H1 (cell line): ENCODE measurements at regions not wholly inside any gene's neighbourhood (a gene's known extent, or its start where the extent isn't known, plus 50 kb on each side); places are given as distances from the start of the nearest gene placed in this dataset.

Source experiments
- CTCF ChIA-PET: fragments of 300-600 bp; sonication (Branson Sonifier 250); formaldehyde crosslinking; loops from one replicate; lab custom pipeline; 2021; ENCODE audit not compliant: partially characterized antibody; lab: Charles Lee
- POLR2A ChIA-PET: fragments of 300-600 bp; sonication (Branson Sonifier 250); formaldehyde crosslinking; loops from one replicate; lab custom pipeline; 2021; ENCODE audit warnings: inconsistent platforms; ENCODE audit not compliant: partially characterized antibody; lab: Charles Lee
- DNase-seq, 2 experiments: peaks; one replicate each; pipeline versions ENCODE4 v3.0.0 to v3.0.0-alpha.2; 2010 to 2022; ENCODE audit warnings: low spot score in 2 of 2, low read depth in 1 of 2, mixed read lengths in 1 of 2
- FAIRE-seq: peaks from 2 replicates; lab custom pipeline; 2011; peaks lifted over from hg19 to GRCh38; lab: Jason Lieb, UNC
- H2AFZ ChIP-seq: 2 replicates; pipeline ENCODE4 v1.8.1; 2012; ENCODE audit warnings: low read length, inconsistent platforms
- H2AK5ac ChIP-seq: 2 replicates; pipeline ENCODE4 v1.6.1; 2013; ENCODE audit warnings: low read depth, low read length
- H2BK120ac ChIP-seq: replicated peaks from 2 replicates; pipeline ENCODE3; 2013; ENCODE audit warnings: low read depth, low read length, inconsistent platforms
- H2BK12ac ChIP-seq: 2 replicates; pipeline ENCODE4 v1.6.1; 2013; ENCODE audit warnings: low read depth, low read length
- H2BK15ac ChIP-seq: 2 replicates; pipeline ENCODE4 v1.6.1; 2013; ENCODE audit warnings: low read length
- H2BK20ac ChIP-seq: 2 replicates; pipeline ENCODE4 v1.6.1; 2013; ENCODE audit warnings: low read length
- H2BK5ac ChIP-seq: 2 replicates; pipeline ENCODE4 v1.6.1; 2013; ENCODE audit warnings: low read depth, low read length
- H3K14ac ChIP-seq: 2 replicates; pipeline ENCODE4 v1.6.1; 2013; ENCODE audit warnings: inconsistent platforms; ENCODE audit not compliant: insufficient read length
- H3K18ac ChIP-seq: 2 replicates; pipeline ENCODE4 v1.6.1; 2013; ENCODE audit warnings: low read length; ENCODE audit errors: extremely low read depth
- H3K23ac ChIP-seq: 2 replicates; pipeline ENCODE4 v1.6.1; 2013; ENCODE audit warnings: inconsistent platforms; ENCODE audit not compliant: insufficient read length
- H3K23me2 ChIP-seq: 2 replicates; pipeline ENCODE4 v1.6.1; 2013; ENCODE audit warnings: low read depth, low read length
- H3K27ac ChIP-seq: 2 replicates; pipeline ENCODE4 v1.6.1; 2011; ENCODE audit warnings: low read depth, low read length, inconsistent platforms
- H3K27me3 ChIP-seq, 4 experiments: replicated peaks in 1 of 4; 1 replicate in 1 of 4; 2 replicates in 3 of 4; pipeline versions ENCODE4 v1.6.1 to v1.8.1; 2011 to 2013; ENCODE audit warnings: low read length in 3 of 4, mild to moderate bottlenecking in 3 of 4, inconsistent platforms in 2 of 4, mixed read lengths in 2 of 4, moderate library complexity in 1 of 4; ENCODE audit not compliant: control insufficient read depth in 3 of 4, insufficient read depth in 3 of 4; ENCODE audit errors: extremely low read depth in 1 of 4
- H3K36me3 ChIP-seq, 4 experiments: 2 replicates each; pipeline versions ENCODE4 v1.6.1 to v1.8.1; 2011 to 2013; ENCODE audit warnings: mild to moderate bottlenecking in 4 of 4, low read length in 3 of 4, moderate library complexity in 2 of 4, control low read depth in 1 of 4, inconsistent platforms in 1 of 4; ENCODE audit not compliant: insufficient read depth in 4 of 4, control insufficient read depth in 2 of 4
- H3K4ac ChIP-seq: replicated peaks from 2 replicates; pipeline ENCODE3; 2013; ENCODE audit warnings: low read length, low read depth, mixed read lengths, inconsistent platforms; ENCODE audit not compliant: insufficient read length
- H3K4me1 ChIP-seq, 4 experiments: replicated peaks in 1 of 4; 1 replicate in 1 of 4; 2 replicates in 3 of 4; pipeline versions ENCODE4 v1.6.1 to v1.8.1; 2011 to 2013; ENCODE audit warnings: low read length in 3 of 4, inconsistent platforms in 2 of 4, mixed read lengths in 1 of 4; ENCODE audit not compliant: insufficient read depth in 4 of 4, control insufficient read depth in 3 of 4
- H3K4me2 ChIP-seq, 2 experiments: 2 replicates each; pipeline versions ENCODE4 v1.6.1 to v1.8.1; 2011 to 2013; ENCODE audit warnings: low read depth in 2 of 2, low read length in 2 of 2, control low read depth in 1 of 2, inconsistent platforms in 1 of 2, mild to moderate bottlenecking in 1 of 2; ENCODE audit not compliant: insufficient read depth in 1 of 2
- H3K4me3 ChIP-seq, 4 experiments: fragments of 200-600, 300-600 bp in 1 of 4; sonication (generic), shearing (Covaris generic), sonication (Bioruptor Twin) in 1 of 4; 2 replicates each; pipeline versions ENCODE4 v1.5.1 to v1.8.1; 2011 to 2016; ENCODE audit warnings: low read length in 4 of 4, low read depth in 3 of 4, control low read depth in 2 of 4, inconsistent platforms in 2 of 4, mild to moderate bottlenecking in 2 of 4, mixed read lengths in 1 of 4, moderate library complexity in 1 of 4; ENCODE audit not compliant: insufficient read depth in 2 of 4; ENCODE audit errors: extremely low read depth in 1 of 4
- H3K56ac ChIP-seq: replicated peaks from 2 replicates; pipeline ENCODE3; 2013; ENCODE audit warnings: low read depth, mild to moderate bottlenecking, mixed read lengths, low read length, inconsistent platforms; ENCODE audit not compliant: insufficient read length
- H3K79me1 ChIP-seq: 2 replicates; pipeline ENCODE4 v1.6.1; 2013; ENCODE audit warnings: low read depth, low read length, control low read depth
- H3K79me2 ChIP-seq, 2 experiments: 2 replicates each; pipeline versions ENCODE4 v1.6.1 to v1.8.1; 2012 to 2013; ENCODE audit warnings: low read length in 2 of 2, mild to moderate bottlenecking in 2 of 2, inconsistent platforms in 1 of 2; ENCODE audit not compliant: insufficient read depth in 2 of 2, control insufficient read depth in 1 of 2
- H3K9ac ChIP-seq, 4 experiments: replicated peaks in 1 of 4; 1 replicate in 1 of 4; 2 replicates in 3 of 4; pipeline versions ENCODE4 v1.6.1 to v1.8.1; 2011 to 2013; ENCODE audit warnings: low read depth in 3 of 4, low read length in 3 of 4, control low read depth in 2 of 4, mild to moderate bottlenecking in 2 of 4, moderate library complexity in 2 of 4, inconsistent platforms in 1 of 4; ENCODE audit errors: extremely low read depth in 1 of 4
- H3K9me3 ChIP-seq, 2 experiments: 2 replicates each; pipeline versions ENCODE4 v1.6.1 to v1.8.1; 2012 to 2013; ENCODE audit warnings: mild to moderate bottlenecking in 2 of 2, moderate library complexity in 2 of 2, control low read depth in 1 of 2, inconsistent platforms in 1 of 2, low read depth in 1 of 2, low read length in 1 of 2, mixed read lengths in 1 of 2; ENCODE audit not compliant: insufficient read depth in 2 of 2
- H4K20me1 ChIP-seq, 2 experiments: replicated peaks in 1 of 2; 2 replicates each; pipeline versions ENCODE3 to v1.8.1; 2011 to 2013; ENCODE audit warnings: inconsistent platforms in 2 of 2, low read length in 2 of 2, mild to moderate bottlenecking in 1 of 2; ENCODE audit not compliant: insufficient read depth in 2 of 2, control insufficient read depth in 1 of 2
- H4K5ac ChIP-seq: 2 replicates; pipeline ENCODE4 v1.6.1; 2013; ENCODE audit warnings: low read length, low read depth, mixed read lengths, inconsistent platforms; ENCODE audit not compliant: insufficient read length
- H4K8ac ChIP-seq: 2 replicates; pipeline ENCODE4 v1.8.0; 2013; ENCODE audit warnings: mild to moderate bottlenecking, moderate library complexity, low read length, inconsistent platforms; ENCODE audit not compliant: insufficient read depth; ENCODE audit errors: extremely low read depth
- H4K91ac ChIP-seq: replicated peaks from 2 replicates; pipeline ENCODE3; 2013; ENCODE audit warnings: low read length, mixed read lengths, inconsistent platforms; ENCODE audit not compliant: insufficient read length
- ASH2L ChIP-seq: fragments of 200-600, 300-600 bp; sonication (generic); IDR thresholded peaks from one replicate; pipeline ENCODE4 v1.7.1; 2017; ENCODE audit warnings: low read length
- BACH1 ChIP-seq: IDR thresholded peaks from 2 replicates; pipeline ENCODE4 v1.6.1; 2012; ENCODE audit warnings: low read length, improper control_type of control experiment
- CREB1 ChIP-seq: IDR thresholded peaks from 2 replicates; pipeline ENCODE4 v1.6.1; 2012; ENCODE audit warnings: inconsistent platforms
- GABPA ChIP-seq: IDR thresholded peaks from 2 replicates; pipeline ENCODE4 v1.6.1; 2011; ENCODE audit warnings: mild to moderate bottlenecking, low read length, moderate library complexity, borderline replicate concordance; ENCODE audit not compliant: insufficient read depth
- NANOG ChIP-seq: IDR thresholded peaks from 2 replicates; pipeline ENCODE4 v1.6.1; 2011; ENCODE audit warnings: low read length, low read depth, mild to moderate bottlenecking, inconsistent platforms; ENCODE audit not compliant: insufficient read depth, poor library complexity, severe bottlenecking
- POLR2A ChIP-seq, 2 experiments: IDR thresholded peaks; 1 replicate in 1 of 2; 2 replicates in 1 of 2; pipeline ENCODE4 v1.6.1; 2011; ENCODE audit warnings: low read depth in 2 of 2, low read length in 2 of 2, mild to moderate bottlenecking in 2 of 2; ENCODE audit errors: control extremely low read depth in 1 of 2
- RBBP5 ChIP-seq: IDR thresholded peaks from 2 replicates; pipeline ENCODE4 v1.7.1; 2012; ENCODE audit warnings: low read depth, mild to moderate bottlenecking, inconsistent platforms, low read length, moderate library complexity, borderline replicate concordance
- RNF2 ChIP-seq: fragments of 200-900, 300-1000 bp; sonication (generic); IDR thresholded peaks from 2 replicates; pipeline ENCODE4 v1.7.1; 2016; ENCODE audit warnings: borderline replicate concordance, low read depth, mild to moderate bottlenecking, antibody characterized with exemption, low read length; ENCODE audit not compliant: poor library complexity, severe bottlenecking; ENCODE audit errors: missing control alignments
- SIX5 ChIP-seq: IDR thresholded peaks from 2 replicates; pipeline ENCODE4 v1.6.1; 2011; ENCODE audit warnings: mild to moderate bottlenecking, low read depth, low read length
- SRF ChIP-seq: IDR thresholded peaks from 2 replicates; pipeline ENCODE4 v1.6.1; 2011; ENCODE audit warnings: mild to moderate bottlenecking, low read depth, low read length, moderate library complexity
- SUZ12 ChIP-seq: fragments of 200-600 bp; sonication (generic); IDR thresholded peaks from 2 replicates; pipeline ENCODE4 v1.6.1; 2012; ENCODE audit warnings: mild to moderate bottlenecking, inconsistent platforms, low read length, moderate library complexity, mixed read lengths
- WGBS, 2 experiments: shearing (Covaris generic) in 1 of 2; methylation state at CpG; one replicate each; pipeline versions ENCODE4 v1.1.6 to v1.1.7; 2013 to 2015; ENCODE audit warnings: low lambda C conversion rate in 2 of 2, mixed read lengths in 2 of 2, inconsistent platforms in 1 of 2, low coverage in 1 of 2, missing lambda C conversion rate in 1 of 2; ENCODE audit not compliant: insufficient replicate concordance in 2 of 2, insufficient coverage in 1 of 2, insufficient read length in 1 of 2; ENCODE audit errors: extremely low coverage in 1 of 2, missing lambda C conversion rate in 1 of 2; 5-methylcytosine and 5-hydroxymethylcytosine counted together

GRCh38 chr6:101231606-101232235 lies 161.8 kb upstream of the GRIK2 start:
- DNase-seq: no peak
- TF ChIP-seq RNF2 (no peak), POLR2A (IDR thresholded peaks at IDR 0.05; ENCODE audit: control extremely low read depth in 1 of 2, low read depth in 2 of 2, low read length in 2 of 2) (no peak), NANOG (no peak), RBBP5 (no peak), GABPA (no peak), SUZ12 (no peak), SIX5 (no peak), SRF (no peak), BACH1 (no peak), ASH2L (no peak), CREB1 (no peak)
- peaks cover 0 to under 1% (median 0%) of the 10 kb centered on the region in 4 experiments; a peak in 1 of 7 replicates for H3K4me1 ChIP-seq
- 93% methylated on average over 7 of the region's 7 CpGs; no CpG with 5 or more reads in 1 of the 2 experiments for WGBS, 2 experiments
- H4K20me1 ChIP-seq: no peaks in the 10 kb centered on the region
- H3K4me3 ChIP-seq: no peak overlapping the region
- H3K56ac ChIP-seq: no peak overlapping the region
- H4K8ac ChIP-seq: no peak overlapping the region
- H2AK5ac ChIP-seq: no peak overlapping the region
- H2BK12ac ChIP-seq: no peak overlapping the region
- H2AFZ ChIP-seq: no peak overlapping the region
- no peak overlapping the region for H3K9ac ChIP-seq
- H3K9me3 ChIP-seq: no peaks in the 10 kb centered on the region
- H3K23ac ChIP-seq: no peak overlapping the region
- no peak overlapping the region for H2BK120ac ChIP-seq
- no peaks in the 10 kb centered on the region for H3K27me3 ChIP-seq
- CTCF ChIA-PET: no interaction called here
- no peak overlapping the region for H2BK20ac ChIP-seq
- no peak overlapping the region for H3K4ac ChIP-seq
- H2BK5ac ChIP-seq: no peak overlapping the region
- no peak overlapping the region for H3K27ac ChIP-seq
- POLR2A ChIA-PET: no interaction called here
- H2BK15ac ChIP-seq: no peak overlapping the region
- H3K79me1 ChIP-seq: no peaks in the 10 kb centered on the region
- no peak overlapping the region for H3K18ac ChIP-seq
- no peaks in the 10 kb centered on the region for H3K36me3 ChIP-seq
- no peak for FAIRE-seq
- H3K79me2 ChIP-seq: no peaks in the 10 kb centered on the region
- H3K14ac ChIP-seq: no peak overlapping the region
- H4K5ac ChIP-seq: no peak overlapping the region
- H4K91ac ChIP-seq: no peak overlapping the region
- H3K4me2 ChIP-seq: no peak overlapping the region
- no peaks in the 10 kb centered on the region for H3K23me2 ChIP-seq
